Keratinocyte (primary cell): ENCODE measurements at regions not wholly inside any gene's neighbourhood (a gene's known extent, or its start where the extent isn't known, plus 50 kb on each side); places are given as distances from the start of the nearest gene placed in this dataset.

Experiments
- DNase-seq: peaks from one replicate; pipeline ENCODE4 v3.0.0-alpha.2; 2011; ENCODE audit warnings: low read depth, missing footprints, low spot score
- FAIRE-seq: peaks from 2 replicates; lab custom pipeline; 2011; peaks lifted over from hg19 to GRCh38; lab: Jason Lieb, UNC
- H2AFZ ChIP-seq: 2 replicates; pipeline ENCODE4 v1.6.0; 2012; ENCODE audit warnings: low read length, control low read depth, inconsistent platforms; ENCODE audit not compliant: control insufficient read depth
- H3K27ac ChIP-seq: 2 replicates; pipeline ENCODE4 v1.5.1; 2011; ENCODE audit warnings: low read length; ENCODE audit not compliant: control insufficient read depth, insufficient read depth
- H3K27me3 ChIP-seq: 3 replicates; pipeline ENCODE4 v1.6.0; 2011; ENCODE audit warnings: low read length; ENCODE audit not compliant: control insufficient read depth, insufficient read depth; ENCODE audit errors: extremely low read depth
- H3K36me3 ChIP-seq, 2 experiments: 2 replicates in 1 of 2; 3 replicates in 1 of 2; pipeline ENCODE4 v1.5.1; 2011; ENCODE audit warnings: low read length in 2 of 2, mild to moderate bottlenecking in 1 of 2; ENCODE audit not compliant: control insufficient read depth in 2 of 2, insufficient read depth in 2 of 2; ENCODE audit errors: extremely low read depth in 1 of 2
- H3K4me1 ChIP-seq: 3 replicates; pipeline ENCODE4 v1.5.1; 2011; ENCODE audit warnings: low read length; ENCODE audit not compliant: control insufficient read depth, insufficient read depth; ENCODE audit errors: extremely low read depth
- H3K4me2 ChIP-seq: 3 replicates; pipeline ENCODE4 v1.6.0; 2011; ENCODE audit warnings: low read depth, low read length; ENCODE audit not compliant: control insufficient read depth, insufficient read depth; ENCODE audit errors: extremely low read depth
- H3K4me3 ChIP-seq, 3 experiments: fragments of 200-600 bp in 1 of 3; sonication (generic) in 1 of 3; 2 replicates in 2 of 3; 3 replicates in 1 of 3; pipeline ENCODE4 v1.5.1; 2011 to 2016; ENCODE audit warnings: low read length in 3 of 3, mild to moderate bottlenecking in 3 of 3, control low read depth in 2 of 3, inconsistent platforms in 1 of 3, low read depth in 1 of 3, mixed read lengths in 1 of 3, mixed run types in 1 of 3, moderate library complexity in 1 of 3; ENCODE audit not compliant: control insufficient read depth in 2 of 3, insufficient read depth in 2 of 3; ENCODE audit errors: extremely low read depth in 1 of 3
- H3K79me2 ChIP-seq: 2 replicates; pipeline ENCODE4 v1.6.0; 2012; ENCODE audit warnings: low read length; ENCODE audit not compliant: control insufficient read depth, insufficient read depth
- H3K9ac ChIP-seq: 3 replicates; pipeline ENCODE4 v1.6.0; 2011; ENCODE audit warnings: low read length; ENCODE audit not compliant: control insufficient read depth, insufficient read depth; ENCODE audit errors: extremely low read depth
- H3K9me1 ChIP-seq: 3 replicates; pipeline ENCODE4 v1.6.0; 2011; ENCODE audit warnings: low read length; ENCODE audit not compliant: control insufficient read depth, insufficient read depth; ENCODE audit errors: extremely low read depth
- H3K9me3 ChIP-seq: 2 replicates; pipeline ENCODE4 v1.5.1; 2012; ENCODE audit warnings: low read depth, low read length; ENCODE audit not compliant: control insufficient read depth
- H4K20me1 ChIP-seq: 3 replicates; pipeline ENCODE4 v1.6.0; 2011; ENCODE audit warnings: low read length; ENCODE audit not compliant: control insufficient read depth, insufficient read depth; ENCODE audit errors: extremely low read depth
- EZH2 ChIP-seq: IDR thresholded peaks from one replicate; pipeline ENCODE4 v1.6.1; 2012; ENCODE audit warnings: inconsistent platforms, mild to moderate bottlenecking, low read length, moderate library complexity
- dilution Hi-C: fragments of 300-500 bp; cut with MboI; formaldehyde crosslinking; loops from one replicate; pipeline ENCODE4 v1.7.0; 2020; ENCODE audit warnings: low sequenced_read_pairs; ENCODE audit not compliant: extremely low pct_ligation_motif_present
- TF ChIP-seq, protein P1 (sequence below), 3 experiments: IDR thresholded peaks in 1 of 3; conservative IDR thresholded peaks in 1 of 3; optimal IDR thresholded peaks in 1 of 3; 2 replicates in 2 of 3; 3 replicates in 1 of 3; pipeline versions ENCODE3 to v1.5.1; 2011; ENCODE audit warnings: low read length in 3 of 3, mild to moderate bottlenecking in 3 of 3, moderate library complexity in 2 of 3, control low read depth in 1 of 3, inconsistent platforms in 1 of 3; ENCODE audit not compliant: insufficient read depth in 2 of 3; ENCODE audit errors: extremely low read depth in 1 of 3

GRCh38 chr4:127196655-127197352 is 436.0 kb upstream of the INTU start:
- no peaks in the 10 kb centered on the region for H3K79me2 ChIP-seq
- no peaks in the 10 kb centered on the region for H3K9me3 ChIP-seq
- H3K36me3 ChIP-seq = no peaks in the 10 kb centered on the region
- no peaks in the 10 kb centered on the region for H3K9me1 ChIP-seq
- H3K27ac ChIP-seq = no peak overlapping the region
- no peak overlapping the region for H3K4me2 ChIP-seq
- H3K4me1 ChIP-seq = no peaks in the 10 kb centered on the region
- no peak overlapping the region for H3K4me3 ChIP-seq
- H2AFZ ChIP-seq = no peak overlapping the region
- no peaks in the 10 kb centered on the region for H3K27me3 ChIP-seq
- H3K9ac ChIP-seq = no peak overlapping the region
- TF ChIP-seq, protein P1, sequence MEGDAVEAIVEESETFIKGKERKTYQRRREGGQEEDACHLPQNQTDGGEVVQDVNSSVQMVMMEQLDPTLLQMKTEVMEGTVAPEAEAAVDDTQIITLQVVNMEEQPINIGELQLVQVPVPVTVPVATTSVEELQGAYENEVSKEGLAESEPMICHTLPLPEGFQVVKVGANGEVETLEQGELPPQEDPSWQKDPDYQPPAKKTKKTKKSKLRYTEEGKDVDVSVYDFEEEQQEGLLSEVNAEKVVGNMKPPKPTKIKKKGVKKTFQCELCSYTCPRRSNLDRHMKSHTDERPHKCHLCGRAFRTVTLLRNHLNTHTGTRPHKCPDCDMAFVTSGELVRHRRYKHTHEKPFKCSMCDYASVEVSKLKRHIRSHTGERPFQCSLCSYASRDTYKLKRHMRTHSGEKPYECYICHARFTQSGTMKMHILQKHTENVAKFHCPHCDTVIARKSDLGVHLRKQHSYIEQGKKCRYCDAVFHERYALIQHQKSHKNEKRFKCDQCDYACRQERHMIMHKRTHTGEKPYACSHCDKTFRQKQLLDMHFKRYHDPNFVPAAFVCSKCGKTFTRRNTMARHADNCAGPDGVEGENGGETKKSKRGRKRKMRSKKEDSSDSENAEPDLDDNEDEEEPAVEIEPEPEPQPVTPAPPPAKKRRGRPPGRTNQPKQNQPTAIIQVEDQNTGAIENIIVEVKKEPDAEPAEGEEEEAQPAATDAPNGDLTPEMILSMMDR (optimal IDR thresholded peaks at IDR 0.05 in 1 of 3, IDR thresholded peaks at IDR 0.05 in 1 of 3, conservative IDR thresholded peaks at IDR 0.05 in 1 of 3; ENCODE audit: extremely low read depth in 1 of 3, insufficient read depth in 2 of 3, low read length in 3 of 3) = no peak
- TF ChIP-seq EZH2 = no peak
- FAIRE-seq (no peak), DNase-seq (no peak)
- dilution Hi-C loops = no loop called here
- no peaks in the 10 kb centered on the region for H4K20me1 ChIP-seq

- no peak overlapping the region for H2AFZ ChIP-seq
- no peaks in the 10 kb centered on the region for H3K4me1 ChIP-seq
- no peaks in the 10 kb centered on the region for H3K27me3 ChIP-seq
- H3K9me1 ChIP-seq = no peaks in the 10 kb centered on the region
- no peaks in the 10 kb centered on the region for H3K9me3 ChIP-seq
- no peak overlapping the region for H3K4me2 ChIP-seq
- no peak for TF ChIP-seq EZH2
- TF ChIP-seq, protein P1 (optimal IDR thresholded peaks at IDR 0.05 in 1 of 3, IDR thresholded peaks at IDR 0.05 in 1 of 3, conservative IDR thresholded peaks at IDR 0.05 in 1 of 3; ENCODE audit: extremely low read depth in 1 of 3, insufficient read depth in 2 of 3, low read length in 3 of 3) = no peak
- no peak overlapping the region for H3K4me3 ChIP-seq
- no peaks in the 10 kb centered on the region for H3K36me3 ChIP-seq
- FAIRE-seq = no peak
- H3K27ac ChIP-seq = no peak overlapping the region
- dilution Hi-C loops = no loop called here
- no peaks in the 10 kb centered on the region for H3K79me2 ChIP-seq
- DNase-seq = no peak
- H3K9ac ChIP-seq = no peak overlapping the region
- H4K20me1 ChIP-seq = no peaks in the 10 kb centered on the region
These were observed 429.1 kb upstream of the INTU start for GRCh38 chr4:127203562-127204200.
